ENCODE measurements at regions not wholly inside any gene's neighbourhood (a gene's known extent, or its start where the extent isn't known, plus 50 kb on each side); places are given as distances from the start of the nearest gene placed in this dataset.

GRCh38 chr5:91642581-91642980 is 259.5 kb upstream of the ARRDC3 start:
- TF ChIP-seq EP300 (IDR thresholded peaks at IDR 0.05; ENCODE audit: borderline replicate concordance in 1 of 2, control insufficient read depth in 1 of 2, low read depth in 2 of 2, low read length in 2 of 2) (no peak), CTCF (IDR thresholded peaks at IDR 0.05 in 2 of 3, conservative IDR thresholded peaks at IDR 0.05 in 1 of 3; ENCODE audit: control insufficient read depth in 2 of 3, extremely low read depth in 1 of 3, insufficient read depth in 1 of 3, low read depth in 3 of 3, low read length in 3 of 3) (no peak), REST (IDR thresholded peaks at IDR 0.05; ENCODE audit: low read depth, low read length) (no peak), GABPA (IDR thresholded peaks at IDR 0.05; ENCODE audit: low read depth) (no peak), PKNOX1 (IDR thresholded peaks at IDR 0.05) (no peak), POLR2A (IDR thresholded peaks at IDR 0.05; ENCODE audit: low read depth, low read length) (no peak), ELK1 (IDR thresholded peaks at IDR 0.05; ENCODE audit: low read depth, low read length) (no peak), JUND (IDR thresholded peaks at IDR 0.05; ENCODE audit: low read depth, low read length) (no peak), NRF1 (conservative IDR thresholded peaks at IDR 0.05; ENCODE audit: low read depth, low read length) (no peak), CREB1 (IDR thresholded peaks at IDR 0.05; ENCODE audit: low read depth) (no peak), NBN (IDR thresholded peaks at IDR 0.05) (no peak), FOXK2 (IDR thresholded peaks at IDR 0.05) (no peak)

Measured in GM12878 (cell line).